ENCODE measurements at regions not wholly inside any gene's neighbourhood (a gene's known extent, or its start where the extent isn't known, plus 50 kb on each side); places are given as distances from the start of the nearest gene placed in this dataset.

DNA sequence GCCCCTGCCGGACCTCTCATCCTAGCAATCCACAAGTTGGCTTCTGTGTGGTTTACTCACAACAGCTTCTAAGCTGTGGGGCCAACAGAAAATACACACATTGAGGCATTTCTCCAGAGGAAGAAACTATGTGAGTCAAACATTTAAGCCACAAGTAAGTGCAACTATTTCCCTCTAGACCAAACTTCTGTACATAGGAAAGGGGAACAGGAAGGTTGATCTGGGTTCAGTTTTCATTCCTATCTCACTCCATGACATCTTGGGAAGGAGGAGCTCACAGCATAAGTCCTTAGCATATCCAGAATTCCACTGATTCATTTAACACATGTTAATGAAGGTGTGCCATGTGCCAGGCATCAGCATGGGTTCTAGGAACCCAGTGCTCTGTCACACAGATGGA is 72.8 kb upstream of the PICALM start:
- peak overlapping the region; percentile 84 for H3K27ac ChIP-seq (ENCODE audit: low read length)
- no peak overlapping the region for H3K4me3 ChIP-seq (ENCODE audit: low read length)
- Mint-ChIP-seq H3K27ac (peak overlapping the region; percentile 74 to 93), H3K9me3 (no peaks in the 10 kb centered on the region), H3K27me3 (ENCODE audit: low read depth in 2 of 2) (no peaks in the 10 kb centered on the region), H3K36me3 (no peaks in the 10 kb centered on the region), H3K4me1 (peaks cover 73 to 84% of the 10 kb centered on the region in 2 donors), H3K4me3 (peak overlapping the region; percentile 35)
- H3K36me3 ChIP-seq (ENCODE audit: control insufficient read depth, insufficient read depth, low read length) = no peaks in the 10 kb centered on the region
- 50% methylated on average over 1 of the region's 1 CpG for WGBS (ENCODE audit: insufficient coverage)
- peaks cover 79% of the 10 kb centered on the region for H3K4me1 ChIP-seq (ENCODE audit: control insufficient read depth, insufficient read depth, low read length)
- no peaks in the 10 kb centered on the region for H3K27me3 ChIP-seq (ENCODE audit: control insufficient read depth, insufficient read depth, low read length)
- TF ChIP-seq, protein P1, sequence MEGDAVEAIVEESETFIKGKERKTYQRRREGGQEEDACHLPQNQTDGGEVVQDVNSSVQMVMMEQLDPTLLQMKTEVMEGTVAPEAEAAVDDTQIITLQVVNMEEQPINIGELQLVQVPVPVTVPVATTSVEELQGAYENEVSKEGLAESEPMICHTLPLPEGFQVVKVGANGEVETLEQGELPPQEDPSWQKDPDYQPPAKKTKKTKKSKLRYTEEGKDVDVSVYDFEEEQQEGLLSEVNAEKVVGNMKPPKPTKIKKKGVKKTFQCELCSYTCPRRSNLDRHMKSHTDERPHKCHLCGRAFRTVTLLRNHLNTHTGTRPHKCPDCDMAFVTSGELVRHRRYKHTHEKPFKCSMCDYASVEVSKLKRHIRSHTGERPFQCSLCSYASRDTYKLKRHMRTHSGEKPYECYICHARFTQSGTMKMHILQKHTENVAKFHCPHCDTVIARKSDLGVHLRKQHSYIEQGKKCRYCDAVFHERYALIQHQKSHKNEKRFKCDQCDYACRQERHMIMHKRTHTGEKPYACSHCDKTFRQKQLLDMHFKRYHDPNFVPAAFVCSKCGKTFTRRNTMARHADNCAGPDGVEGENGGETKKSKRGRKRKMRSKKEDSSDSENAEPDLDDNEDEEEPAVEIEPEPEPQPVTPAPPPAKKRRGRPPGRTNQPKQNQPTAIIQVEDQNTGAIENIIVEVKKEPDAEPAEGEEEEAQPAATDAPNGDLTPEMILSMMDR (IDR thresholded peaks at IDR 0.05) = no peak
- no peaks in the 10 kb centered on the region for H3K9me3 ChIP-seq (ENCODE audit: control insufficient read depth, insufficient read depth, low read length)
- ATAC-seq = no peak
- intact Hi-C loops (cut with micrococcal nuclease) = loop anchor here (5.0 kb wide), 3 partner anchors 61 to 94 kb away; partner anchors contain the start of gene PICALM
- DNase-seq = no peak

DNA sequence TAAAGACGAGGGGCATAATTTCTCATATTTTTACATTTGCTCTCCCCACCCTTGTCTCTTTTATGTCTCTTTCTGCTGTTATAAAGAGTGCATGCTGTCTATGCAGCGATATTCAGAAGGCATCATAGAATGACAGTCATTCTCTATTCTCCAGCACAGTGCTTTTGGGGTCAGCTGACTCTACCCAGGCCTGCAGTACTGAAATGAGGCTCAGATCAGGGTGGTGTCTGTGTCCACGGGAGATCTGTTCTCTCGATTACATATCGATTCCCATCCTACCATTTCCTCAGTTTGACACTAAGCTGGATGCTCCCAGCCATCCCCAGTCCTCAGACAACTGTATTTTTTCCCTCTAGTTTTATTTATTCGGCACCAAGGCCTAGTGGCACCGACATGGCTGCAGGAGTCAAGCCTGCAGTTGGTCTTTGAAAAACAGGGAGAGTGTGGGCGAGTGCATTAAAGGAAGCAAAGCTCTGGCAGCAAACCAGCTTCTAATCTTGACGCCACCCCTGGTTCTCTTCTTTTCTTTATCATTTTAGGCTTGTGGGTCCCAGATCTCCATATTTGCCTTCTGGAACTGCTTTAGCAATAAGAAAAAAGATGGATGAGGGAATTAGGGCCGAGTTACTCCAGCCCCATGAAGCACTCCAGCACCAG is 71.6 kb upstream of the PICALM start:
- Histone ChIP-seq H3K4me3 (ENCODE audit: low read length) (no peak overlapping the region), H3K27me3 (ENCODE audit: control insufficient read depth, insufficient read depth, low read length) (no peaks in the 10 kb centered on the region), H3K27ac (ENCODE audit: low read length) (peak overlapping the region; percentile 84), H3K9me3 (ENCODE audit: control insufficient read depth, insufficient read depth, low read length) (no peaks in the 10 kb centered on the region), H3K4me1 (ENCODE audit: control insufficient read depth, insufficient read depth, low read length) (peaks cover 74% of the 10 kb centered on the region), H3K36me3 (ENCODE audit: control insufficient read depth, insufficient read depth, low read length) (no peaks in the 10 kb centered on the region)
- H3K4me1 Mint-ChIP-seq = peaks cover 71 to 81% of the 10 kb centered on the region in 2 donors
- H3K9me3 Mint-ChIP-seq = no peaks in the 10 kb centered on the region
- no peaks in the 10 kb centered on the region for H3K27me3 Mint-ChIP-seq (ENCODE audit: low read depth in 2 of 2)
- ATAC-seq = no peak
- H3K27ac Mint-ChIP-seq = peak overlapping the region; percentile 74 to 93
- intact Hi-C loops (cut with micrococcal nuclease) = loop anchor here (5.0 kb wide), 3 partner anchors 62 to 93 kb away; partner anchors contain the start of gene PICALM
- WGBS (ENCODE audit: insufficient coverage) = 93% methylated on average over 9 of the region's 10 CpGs
- TF ChIP-seq, protein P1 (IDR thresholded peaks at IDR 0.05) = no peak
- no peak overlapping the region for H3K4me3 Mint-ChIP-seq
- H3K36me3 Mint-ChIP-seq = no peaks in the 10 kb centered on the region
- no peak for DNase-seq

DNA sequence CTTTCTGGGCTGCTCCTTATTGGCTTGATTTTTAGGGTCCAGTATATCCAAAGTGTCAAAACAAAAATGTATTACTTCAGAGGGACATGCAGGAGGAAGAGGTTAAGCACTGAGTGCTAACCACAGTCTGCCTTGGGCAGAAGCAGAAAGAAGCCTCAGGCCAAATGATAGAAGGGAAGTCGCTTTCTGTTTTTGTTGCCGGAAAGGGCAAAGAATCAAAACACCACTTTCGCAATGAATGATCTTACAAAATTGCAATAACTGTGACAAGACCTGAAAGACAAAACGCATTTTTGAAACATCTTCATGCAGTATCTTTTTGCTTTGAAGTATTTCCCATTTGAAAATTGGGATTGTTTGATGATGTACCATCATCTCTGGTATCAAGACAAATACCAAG is 70.1 kb upstream of the PICALM start:
- Mint-ChIP-seq H3K9me3 (no peaks in the 10 kb centered on the region), H3K4me1 (peaks cover 63 to 76% of the 10 kb centered on the region in 2 donors), H3K27ac (peak overlapping the region; percentile 74 to 93), H3K4me3 (peak overlapping the region; percentile 74), H3K36me3 (no peaks in the 10 kb centered on the region), H3K27me3 (ENCODE audit: low read depth in 2 of 2) (no peaks in the 10 kb centered on the region)
- Histone ChIP-seq H3K4me1 (ENCODE audit: control insufficient read depth, insufficient read depth, low read length) (peaks cover 62% of the 10 kb centered on the region), H3K4me3 (ENCODE audit: low read length) (no peak overlapping the region), H3K9me3 (ENCODE audit: control insufficient read depth, insufficient read depth, low read length) (no peaks in the 10 kb centered on the region), H3K27ac (ENCODE audit: low read length) (peak overlapping the region; percentile 84), H3K36me3 (ENCODE audit: control insufficient read depth, insufficient read depth, low read length) (no peaks in the 10 kb centered on the region), H3K27me3 (ENCODE audit: control insufficient read depth, insufficient read depth, low read length) (no peaks in the 10 kb centered on the region)
- peak; percentile 60 to 84 (median 80) for ATAC-seq
- DNase-seq = peak in 1 of 2 donors; percentile 55
- TF ChIP-seq, protein P1 (IDR thresholded peaks at IDR 0.05) = no peak
- 4% methylated on average over 4 of the region's 4 CpGs for WGBS (ENCODE audit: insufficient coverage)
- intact Hi-C loops (cut with micrococcal nuclease) = no loop called here

DNA sequence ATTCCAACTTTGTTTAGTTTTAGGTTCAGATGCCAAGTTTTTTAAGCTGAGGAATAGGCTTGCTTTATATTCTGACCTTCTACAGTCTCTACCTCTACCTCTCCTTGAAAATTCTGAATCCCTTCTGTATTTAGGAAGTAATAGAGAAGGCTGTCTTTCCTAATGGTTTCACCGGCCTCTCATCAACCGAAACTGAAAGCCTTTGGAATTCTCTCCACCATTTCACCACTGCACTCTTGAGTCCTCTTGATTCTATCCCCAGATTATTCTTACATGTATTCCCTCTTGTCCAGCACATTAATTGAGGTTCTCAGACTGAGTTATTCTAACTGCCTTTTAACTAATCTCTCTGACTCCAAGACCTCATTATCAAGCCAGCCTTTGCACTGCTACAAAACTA is 67.7 kb upstream of the PICALM start:
- Mint-ChIP-seq H3K27ac (no peak overlapping the region), H3K27me3 (ENCODE audit: low read depth in 2 of 2) (no peaks in the 10 kb centered on the region), H3K9me3 (no peaks in the 10 kb centered on the region), H3K36me3 (no peaks in the 10 kb centered on the region), H3K4me3 (no peak overlapping the region), H3K4me1 (peaks cover 40 to 53% of the 10 kb centered on the region in 2 donors)
- H3K27me3 ChIP-seq (ENCODE audit: control insufficient read depth, insufficient read depth, low read length) = no peaks in the 10 kb centered on the region
- H3K36me3 ChIP-seq (ENCODE audit: control insufficient read depth, insufficient read depth, low read length) = no peaks in the 10 kb centered on the region
- no peaks in the 10 kb centered on the region for H3K9me3 ChIP-seq (ENCODE audit: control insufficient read depth, insufficient read depth, low read length)
- intact Hi-C loops (cut with micrococcal nuclease) = no loop called here
- H3K4me3 ChIP-seq (ENCODE audit: low read length) = no peak overlapping the region
- ATAC-seq (no peak), DNase-seq (no peak)
- 89% methylated on average over 2 of the region's 2 CpGs for WGBS (ENCODE audit: insufficient coverage)
- H3K27ac ChIP-seq (ENCODE audit: low read length) = no peak overlapping the region
- peaks cover 38% of the 10 kb centered on the region for H3K4me1 ChIP-seq (ENCODE audit: control insufficient read depth, insufficient read depth, low read length)
- TF ChIP-seq, protein P1 (IDR thresholded peaks at IDR 0.05) = no peak

All from natural killer cell (primary cell).